NCI-H2081 treated with DMSO at 0.1 percent for 48 hours (cell line): ENCODE measurements at regions not wholly inside any gene's neighbourhood (a gene's known extent, or its start where the extent isn't known, plus 50 kb on each side); places are given as distances from the start of the nearest gene placed in this dataset.
"Not testable (repeated sequence)": the region's sequence is repeated elsewhere in the genome, so short reads cannot be mapped to it uniquely, and the experiment has no call there.

Source experiments
- DNase-seq: peaks from one replicate; lab custom pipeline; 2025; lab: John Stamatoyannopoulos, UW

GRCh38 chr4:58871509-58871908 is 1761.3 kb upstream of the IGFBP7 start:
- no peak for DNase-seq

- DNase-seq, result no peak
Measured at GRCh38 chr4:58849026-58849425, 1738.8 kb upstream of the IGFBP7 start.

- DNase-seq, result no peak
Measured at GRCh38 chr4:58843455-58843854, 1733.3 kb upstream of the IGFBP7 start.

GRCh38 chr4:58833126-58833525 is 1722.9 kb upstream of the IGFBP7 start:
- DNase-seq, result no peak

GRCh38 chr4:58825278-58825677 is 1715.1 kb upstream of the IGFBP7 start:
- no peak for DNase-seq

GRCh38 chr4:58818560-58818959 is 1708.4 kb upstream of the IGFBP7 start:
- DNase-seq, result not testable (repeated sequence)

- no peak for DNase-seq
Measured at GRCh38 chr4:58809948-58810347, 1699.8 kb upstream of the IGFBP7 start.

GRCh38 chr4:58809366-58809765 is 1699.2 kb upstream of the IGFBP7 start:
- DNase-seq, result no peak

GRCh38 chr4:58808817-58809216 is 1698.6 kb upstream of the IGFBP7 start:
- no peak for DNase-seq

GRCh38 chr4:58807843-58808615 is 1697.8 kb upstream of the IGFBP7 start:
- no peak for DNase-seq

GRCh38 chr4:58776627-58777026 is 1666.4 kb upstream of the IGFBP7 start:
- DNase-seq, result no peak

GRCh38 chr4:58767598-58767997 is 1657.4 kb upstream of the IGFBP7 start:
- DNase-seq, result no peak

GRCh38 chr4:58766763-58767162 is 1656.6 kb upstream of the IGFBP7 start:
- DNase-seq, result no peak

- DNase-seq, result no peak
Measured at GRCh38 chr4:58761563-58761962, 1651.4 kb upstream of the IGFBP7 start.

- peak; percentile 47 for DNase-seq
Measured at GRCh38 chr4:58760737-58761136, 1650.6 kb upstream of the IGFBP7 start.

- no peak for DNase-seq
Measured at GRCh38 chr4:58760100-58760499, 1649.9 kb upstream of the IGFBP7 start.

GRCh38 chr4:58749206-58749605 is 1639.0 kb upstream of the IGFBP7 start:
- DNase-seq, result peak; percentile 36

GRCh38 chr4:58740897-58741296 is 1630.7 kb upstream of the IGFBP7 start:
- DNase-seq, result no peak

GRCh38 chr4:58739275-58739674 is 1629.1 kb upstream of the IGFBP7 start:
- DNase-seq, result no peak

- no peak for DNase-seq
Measured at GRCh38 chr4:58738375-58738774, 1628.2 kb upstream of the IGFBP7 start.

GRCh38 chr4:58734030-58734674 is 1624.0 kb upstream of the IGFBP7 start:
- no peak for DNase-seq

- DNase-seq, result no peak
Measured at GRCh38 chr4:58732973-58733372, 1622.8 kb upstream of the IGFBP7 start.

GRCh38 chr4:58723954-58724353 is 1613.8 kb upstream of the IGFBP7 start:
- DNase-seq, result no peak

GRCh38 chr4:58711039-58711438 is 1600.9 kb upstream of the IGFBP7 start:
- DNase-seq, result no peak
